Progenitor cell of endocrine pancreas (in vitro differentiated cells): ENCODE measurements at regions not wholly inside any gene's neighbourhood (a gene's known extent, or its start where the extent isn't known, plus 50 kb on each side); places are given as distances from the start of the nearest gene placed in this dataset.

Source experiments
- DNase-seq: peaks from one replicate; pipeline ENCODE4 v3.0.0; 2021; ENCODE audit warnings: low spot score; ENCODE audit not compliant: unreplicated experiment
- H3K27ac Mint-ChIP-seq: 2 replicates; pipeline ENCODE4 v1.8.0; 2021; ENCODE audit warnings: mild to moderate bottlenecking, moderate library complexity, mixed read lengths
- H3K27me3 Mint-ChIP-seq: 2 replicates; pipeline ENCODE4 v1.8.0; 2021; ENCODE audit warnings: mixed read lengths
- H3K36me3 Mint-ChIP-seq: 2 replicates; pipeline ENCODE4 v1.8.0; 2022; ENCODE audit warnings: mixed read lengths; ENCODE audit not compliant: insufficient read depth
- H3K4me1 Mint-ChIP-seq: 2 replicates; pipeline ENCODE4 v1.8.0; 2021; ENCODE audit warnings: low read depth, mixed read lengths
- H3K4me3 Mint-ChIP-seq: 2 replicates; pipeline ENCODE4 v1.8.0; 2021; ENCODE audit warnings: low read depth, mild to moderate bottlenecking, moderate library complexity, mixed read lengths
- H3K9me3 Mint-ChIP-seq: 2 replicates; pipeline ENCODE4 v1.8.0; 2021; ENCODE audit warnings: low read depth, mixed read lengths
- CTCF ChIP-seq: fragments of 200-600 bp; sonication (generic); IDR thresholded peaks from one replicate; pipeline ENCODE4 v1.5.0; 2021; ENCODE audit warnings: antibody characterized with exemption, mild to moderate bottlenecking; ENCODE audit not compliant: unreplicated experiment

GRCh38 chr4:59647500-59647899 is 1552.6 kb upstream of the ADGRL3 start:
- H3K9me3 Mint-ChIP-seq, result peaks cover 3% of the 10 kb centered on the region
- no peak overlapping the region for H3K27ac Mint-ChIP-seq
- no peak for TF ChIP-seq CTCF
- no peak overlapping the region for H3K4me3 Mint-ChIP-seq
- no peaks in the 10 kb centered on the region for H3K36me3 Mint-ChIP-seq
- peaks cover 9% of the 10 kb centered on the region for H3K4me1 Mint-ChIP-seq
- H3K27me3 Mint-ChIP-seq, result no peaks in the 10 kb centered on the region
- no peak for DNase-seq

- Mint-ChIP-seq H3K27me3 (no peaks in the 10 kb centered on the region), H3K27ac (no peak overlapping the region), H3K4me1 (peaks cover 3% of the 10 kb centered on the region), H3K4me3 (no peak overlapping the region), H3K9me3 (peaks cover 5% of the 10 kb centered on the region), H3K36me3 (no peaks in the 10 kb centered on the region)
- no peak for DNase-seq
- no peak for TF ChIP-seq CTCF
Measured at GRCh38 chr4:59650861-59651260, 1549.3 kb upstream of the ADGRL3 start.

- H3K36me3 Mint-ChIP-seq, result no peaks in the 10 kb centered on the region
- H3K9me3 Mint-ChIP-seq, result peaks cover 27% of the 10 kb centered on the region
- H3K4me3 Mint-ChIP-seq, result no peak overlapping the region
- no peak for TF ChIP-seq CTCF
- H3K27ac Mint-ChIP-seq, result no peak overlapping the region
- no peaks in the 10 kb centered on the region for H3K27me3 Mint-ChIP-seq
- no peak for DNase-seq
- H3K4me1 Mint-ChIP-seq, result no peaks in the 10 kb centered on the region
Measured at GRCh38 chr4:59655996-59656395, 1544.1 kb upstream of the ADGRL3 start.

GRCh38 chr4:59664771-59665170 is 1535.4 kb upstream of the ADGRL3 start:
- Mint-ChIP-seq H3K9me3 (peaks cover 7% of the 10 kb centered on the region), H3K36me3 (no peaks in the 10 kb centered on the region), H3K4me3 (no peak overlapping the region), H3K4me1 (no peaks in the 10 kb centered on the region), H3K27me3 (no peaks in the 10 kb centered on the region), H3K27ac (no peak overlapping the region)
- DNase-seq, result no peak
- TF ChIP-seq CTCF, result no peak

- Mint-ChIP-seq H3K36me3 (no peaks in the 10 kb centered on the region), H3K27ac (no peak overlapping the region), H3K9me3 (peaks cover 3% of the 10 kb centered on the region), H3K4me1 (no peaks in the 10 kb centered on the region), H3K27me3 (no peaks in the 10 kb centered on the region), H3K4me3 (no peak overlapping the region)
- TF ChIP-seq CTCF, result no peak
- DNase-seq, result no peak
Measured at GRCh38 chr4:59666645-59667044, 1533.5 kb upstream of the ADGRL3 start.
